OCI-LY1 (cell line): ENCODE measurements at regions not wholly inside any gene's neighbourhood (a gene's known extent, or its start where the extent isn't known, plus 50 kb on each side); places are given as distances from the start of the nearest gene placed in this dataset.

ENCODE experiments used
- CTCF ChIP-seq: fragments of 200-600 bp; sonication (generic), shearing (Covaris generic); IDR thresholded peaks from 2 replicates; pipeline ENCODE4 v1.5.1; 2017; ENCODE audit warnings: mild to moderate bottlenecking, antibody characterized with exemption, low read length, moderate library complexity, mixed read lengths
- EZH2 ChIP-seq: fragments of 200-600 bp; sonication (generic), shearing (Covaris generic); IDR thresholded peaks from 2 replicates; pipeline ENCODE4 v1.8.0; 2017; ENCODE audit warnings: borderline replicate concordance, mixed run types, mild to moderate bottlenecking, antibody characterized with exemption, low read length, moderate library complexity, mixed read lengths

DNA sequence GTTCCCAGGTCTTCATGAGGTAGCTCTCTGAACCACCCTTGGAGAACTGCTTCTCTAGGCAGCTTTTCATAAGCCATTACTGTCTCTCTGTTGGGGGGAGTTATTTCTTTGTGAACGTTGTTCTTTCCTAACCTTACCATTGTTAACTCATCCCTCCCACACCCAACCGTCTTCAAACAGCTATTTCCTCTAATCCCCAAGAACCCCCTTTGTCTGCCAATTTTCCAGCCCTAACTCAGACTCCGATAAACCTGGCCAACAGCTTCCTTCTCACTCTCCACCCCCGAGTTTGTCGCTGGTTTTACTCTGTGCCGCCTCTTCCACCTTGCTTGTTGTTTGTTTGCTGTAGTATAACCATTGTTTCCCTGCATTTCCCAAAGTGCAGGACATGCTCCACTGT is 131.5 kb downstream of the CCDC34 start:
- TF ChIP-seq CTCF (no peak), EZH2 (no peak)
